Upper lobe of left lung (tissue), 6 donors: ENCODE measurements at regions not wholly inside any gene's neighbourhood (a gene's known extent, or its start where the extent isn't known, plus 50 kb on each side); places are given as distances from the start of the nearest gene placed in this dataset.

Experiments used
- ATAC-seq, 2 donors: fragments of 200-7000 bp; cut with Tn5 transposase; one replicate each; pipeline ENCODE4 v1.9.1; 2022; ENCODE audit warnings: mild to moderate bottlenecking in 2 of 2, moderate library complexity in 2 of 2; ENCODE audit not compliant: low FRiP score in 2 of 2
- DNase-seq, 2 donors: peaks; one replicate each; pipeline ENCODE4 v3.0.0-alpha.2; 2019 to 2020
- H3K27ac ChIP-seq, 4 donors: fragments of 200-600 bp; sonication (generic); one replicate each; pipeline ENCODE4 v1.5.1; 2016 to 2019
- H3K27me3 ChIP-seq, 4 donors: fragments of 200-600 bp; sonication (generic); one replicate each; pipeline ENCODE4 v1.5.1; 2017 to 2019
- H3K36me3 ChIP-seq, 4 donors: fragments of 200-600 bp; sonication (generic); one replicate each; pipeline ENCODE4 v1.5.1; 2016 to 2019
- H3K4me1 ChIP-seq, 4 donors: fragments of 200-600 bp; sonication (generic); one replicate each; pipeline ENCODE4 v1.5.1; 2018 to 2019
- H3K4me3 ChIP-seq, 4 donors: fragments of 200-600 bp; sonication (generic); one replicate each; pipeline ENCODE4 v1.5.1; 2017 to 2019; ENCODE audit warnings: mild to moderate bottlenecking in 2 of 4, moderate library complexity in 1 of 4
- H3K9me3 ChIP-seq, 4 donors: fragments of 200-600 bp; sonication (generic); one replicate each; pipeline ENCODE4 v1.5.1; 2018 to 2019
- EP300 ChIP-seq, 4 donors: sonication (generic); formaldehyde crosslinking; IDR thresholded peaks; one replicate each; pipeline ENCODE4 v1.5.1; 2017; ENCODE audit warnings: antibody characterized with exemption in 4 of 4, control low read depth in 2 of 4
- POLR2A ChIP-seq, 4 donors: fragments of 450-650 bp; IDR thresholded peaks; one replicate each; pipeline ENCODE4 v1.5.1; 2016 to 2017; ENCODE audit warnings: antibody characterized with exemption in 4 of 4, mild to moderate bottlenecking in 2 of 4
- POLR2AphosphoS5 ChIP-seq, 2 donors: sonication (generic); formaldehyde crosslinking; IDR thresholded peaks; one replicate each; pipeline ENCODE4 v1.5.1; 2017; ENCODE audit warnings: antibody characterized with exemption in 2 of 2
- WGBS, 2 donors: methylation state at CpG; one replicate each; pipeline ENCODE4 v1.1.5; 2017 to 2018; 5-methylcytosine and 5-hydroxymethylcytosine counted together
- TF ChIP-seq, protein P1 (sequence below), 6 experiments: fragments of 450-650 bp in 4 of 6; fragments of 200-600 bp in 2 of 6; sonication (generic) in 2 of 6; IDR thresholded peaks; one replicate each; pipeline ENCODE4 v1.5.1; 2016 to 2019; ENCODE audit warnings: antibody characterized with exemption in 6 of 6
- donor health status: DM: no; HTN: no; CAD: no; lungs with moderate emphysema.
- donor health status: DM: no; HTN: yes; CAD: no; lungs with severe emphysema.

DNA sequence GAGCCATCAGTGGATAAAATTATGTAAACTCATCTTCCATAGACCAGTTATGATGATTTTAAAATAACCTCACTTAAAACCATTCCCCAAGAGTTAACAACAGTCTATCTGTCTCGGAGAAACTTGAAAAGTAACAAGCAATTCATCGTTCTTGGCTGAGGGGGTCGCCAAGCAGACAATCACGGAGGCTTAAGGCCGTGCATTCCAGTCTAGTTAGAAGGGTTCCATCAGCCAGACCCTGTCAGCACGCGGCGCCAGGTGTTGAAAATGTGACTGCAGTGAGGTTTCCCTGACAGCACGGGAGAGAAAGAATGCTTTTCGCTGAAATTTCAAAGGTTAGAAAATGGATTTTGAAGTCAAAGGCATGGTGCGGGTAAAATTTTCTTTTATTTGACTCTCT, 1025.0 kb upstream of the CELF2 start:
- 41 to 47% methylated on average over 11 of the region's 11 CpGs for WGBS, 2 donors
- H3K36me3 ChIP-seq: no peaks in the 10 kb centered on the region
- ATAC-seq: no peak
- H3K4me3 ChIP-seq: no peak overlapping the region
- no peaks in the 10 kb centered on the region for H3K27me3 ChIP-seq
- H3K4me1 ChIP-seq: no peaks in the 10 kb centered on the region
- H3K9me3 ChIP-seq: no peaks in the 10 kb centered on the region
- no peak for TF ChIP-seq POLR2AphosphoS5 (IDR thresholded peaks at IDR 0.05)
- no peak for TF ChIP-seq EP300 (IDR thresholded peaks at IDR 0.05)
- TF ChIP-seq, protein P1, sequence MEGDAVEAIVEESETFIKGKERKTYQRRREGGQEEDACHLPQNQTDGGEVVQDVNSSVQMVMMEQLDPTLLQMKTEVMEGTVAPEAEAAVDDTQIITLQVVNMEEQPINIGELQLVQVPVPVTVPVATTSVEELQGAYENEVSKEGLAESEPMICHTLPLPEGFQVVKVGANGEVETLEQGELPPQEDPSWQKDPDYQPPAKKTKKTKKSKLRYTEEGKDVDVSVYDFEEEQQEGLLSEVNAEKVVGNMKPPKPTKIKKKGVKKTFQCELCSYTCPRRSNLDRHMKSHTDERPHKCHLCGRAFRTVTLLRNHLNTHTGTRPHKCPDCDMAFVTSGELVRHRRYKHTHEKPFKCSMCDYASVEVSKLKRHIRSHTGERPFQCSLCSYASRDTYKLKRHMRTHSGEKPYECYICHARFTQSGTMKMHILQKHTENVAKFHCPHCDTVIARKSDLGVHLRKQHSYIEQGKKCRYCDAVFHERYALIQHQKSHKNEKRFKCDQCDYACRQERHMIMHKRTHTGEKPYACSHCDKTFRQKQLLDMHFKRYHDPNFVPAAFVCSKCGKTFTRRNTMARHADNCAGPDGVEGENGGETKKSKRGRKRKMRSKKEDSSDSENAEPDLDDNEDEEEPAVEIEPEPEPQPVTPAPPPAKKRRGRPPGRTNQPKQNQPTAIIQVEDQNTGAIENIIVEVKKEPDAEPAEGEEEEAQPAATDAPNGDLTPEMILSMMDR (IDR thresholded peaks at IDR 0.05): no peak
- no peak for TF ChIP-seq POLR2A (IDR thresholded peaks at IDR 0.05)
- no peak for DNase-seq
- H3K27ac ChIP-seq: no peak overlapping the region

DNA sequence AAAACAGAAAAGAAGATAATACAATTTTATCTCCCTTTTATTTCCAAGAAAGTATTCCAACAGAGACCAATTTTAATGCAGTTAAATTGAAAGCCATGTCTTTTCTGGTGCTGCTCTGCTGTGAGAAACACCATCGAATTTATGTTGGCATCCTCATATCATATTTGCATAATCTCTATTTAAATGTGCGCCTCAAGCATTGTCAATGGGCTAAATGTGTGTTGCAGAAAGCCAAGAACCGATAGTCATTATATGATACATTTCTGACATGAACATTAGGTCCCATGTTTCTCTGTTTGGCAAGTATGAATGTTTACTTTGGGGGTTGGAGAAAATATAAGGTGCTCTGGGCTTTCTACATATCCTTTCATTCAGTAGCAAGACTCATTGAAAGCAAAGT, 1023.5 kb upstream of the CELF2 start:
- 81 to 88% methylated on average over 3 of the region's 3 CpGs for WGBS, 2 donors

DNA sequence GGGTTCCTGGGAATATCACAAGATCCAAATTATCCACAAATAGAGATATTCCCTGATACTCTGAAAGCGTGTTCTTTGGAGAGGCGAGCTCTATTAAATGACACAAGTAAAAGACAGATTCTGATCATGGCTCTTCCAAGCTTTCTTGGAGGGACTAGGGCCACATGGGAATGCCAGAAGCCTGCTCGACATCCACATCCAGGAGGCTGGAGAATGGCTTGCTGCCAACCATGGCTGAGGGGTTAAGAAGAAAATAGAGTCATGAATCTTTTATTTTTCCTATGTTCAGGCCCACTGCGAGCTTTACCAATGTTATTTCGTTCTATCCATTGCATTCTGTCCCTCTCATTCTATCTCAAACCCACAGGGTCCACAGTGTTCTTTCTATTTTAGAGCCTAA, 1018.0 kb upstream of the CELF2 start:
- WGBS, 2 donors: 86 to 87% methylated on average over 5 of the region's 5 CpGs
- H3K4me3 ChIP-seq: no peak overlapping the region
- H3K9me3 ChIP-seq: no peaks in the 10 kb centered on the region
- H3K36me3 ChIP-seq: no peaks in the 10 kb centered on the region
- TF ChIP-seq, protein P1 (IDR thresholded peaks at IDR 0.05): no peak
- no peak for TF ChIP-seq POLR2AphosphoS5 (IDR thresholded peaks at IDR 0.05)
- no peak for TF ChIP-seq EP300 (IDR thresholded peaks at IDR 0.05)
- no peak for TF ChIP-seq POLR2A (IDR thresholded peaks at IDR 0.05)
- no peak for ATAC-seq
- no peak for DNase-seq
- no peak overlapping the region for H3K27ac ChIP-seq
- H3K27me3 ChIP-seq: no peaks in the 10 kb centered on the region
- H3K4me1 ChIP-seq: no peaks in the 10 kb centered on the region

More for the DNA sequence above, 1023.5 kb upstream of the CELF2 start:
- Histone ChIP-seq H3K9me3 (no peaks in the 10 kb centered on the region), H3K4me1 (no peaks in the 10 kb centered on the region), H3K27ac (no peak overlapping the region), H3K36me3 (no peaks in the 10 kb centered on the region), H3K27me3 (no peaks in the 10 kb centered on the region), H3K4me3 (no peak overlapping the region)
- TF ChIP-seq EP300 (IDR thresholded peaks at IDR 0.05): no peak
- no peak for TF ChIP-seq POLR2A (IDR thresholded peaks at IDR 0.05)
- TF ChIP-seq POLR2AphosphoS5 (IDR thresholded peaks at IDR 0.05): no peak
- TF ChIP-seq, protein P1 (IDR thresholded peaks at IDR 0.05): no peak
- DNase-seq: no peak
- no peak for ATAC-seq

DNA sequence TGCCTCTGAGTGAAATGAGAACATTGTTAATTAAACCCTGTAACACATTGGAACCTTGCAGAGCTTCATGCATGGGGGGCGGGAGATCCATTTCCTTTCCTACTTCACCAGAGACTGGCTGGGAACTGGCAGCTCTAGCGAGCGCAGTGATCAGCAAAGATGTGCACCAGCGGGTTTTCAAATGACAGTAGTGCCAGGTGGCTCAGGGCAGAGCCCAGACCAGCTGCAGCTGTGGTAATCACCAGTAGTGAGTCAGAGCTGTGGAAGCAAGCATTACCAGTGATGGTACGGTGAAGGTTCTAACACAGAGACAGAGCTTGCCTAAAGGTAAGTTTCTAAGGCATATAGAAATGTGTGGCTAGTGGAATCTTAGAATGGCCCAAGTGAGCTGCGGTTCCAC, 1009.7 kb upstream of the CELF2 start:
- H3K9me3 ChIP-seq: no peaks in the 10 kb centered on the region
- H3K36me3 ChIP-seq: no peaks in the 10 kb centered on the region
- no peak overlapping the region for H3K4me3 ChIP-seq
- no peaks in the 10 kb centered on the region for H3K27me3 ChIP-seq
- ATAC-seq: no peak
- TF ChIP-seq POLR2A (IDR thresholded peaks at IDR 0.05) (no peak), EP300 (IDR thresholded peaks at IDR 0.05) (no peak), POLR2AphosphoS5 (IDR thresholded peaks at IDR 0.05) (no peak)
- TF ChIP-seq, protein P1 (IDR thresholded peaks at IDR 0.05): no peak
- no peaks in the 10 kb centered on the region for H3K4me1 ChIP-seq
- no peak for DNase-seq
- no peak overlapping the region for H3K27ac ChIP-seq
- WGBS, 2 donors: 83 to 87% methylated on average over 6 of the region's 6 CpGs

DNA sequence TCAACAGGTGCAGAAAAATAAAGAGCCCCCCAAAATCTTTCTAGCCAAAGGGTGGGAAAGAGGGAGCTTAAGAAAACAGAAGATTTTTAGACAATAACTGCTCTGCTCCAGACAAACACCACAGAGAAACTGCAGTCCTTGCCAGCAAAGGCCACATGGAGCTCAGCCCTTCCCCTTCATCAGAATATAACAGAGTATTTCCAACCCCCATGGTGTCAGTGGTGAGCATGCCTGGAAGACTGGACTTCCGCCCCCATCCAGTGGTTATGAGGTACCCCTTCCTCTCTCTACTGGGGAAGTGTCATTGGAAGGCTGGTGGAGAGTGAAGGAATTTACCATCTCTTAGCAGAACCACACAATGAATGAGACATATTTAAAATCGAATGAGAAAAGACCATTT, 1007.3 kb upstream of the CELF2 start:
- TF ChIP-seq EP300 (IDR thresholded peaks at IDR 0.05): no peak
- TF ChIP-seq, protein P1 (IDR thresholded peaks at IDR 0.05): no peak
- no peak for TF ChIP-seq POLR2A (IDR thresholded peaks at IDR 0.05)
- TF ChIP-seq POLR2AphosphoS5 (IDR thresholded peaks at IDR 0.05): no peak
- Histone ChIP-seq H3K36me3 (no peaks in the 10 kb centered on the region), H3K9me3 (no peaks in the 10 kb centered on the region), H3K4me1 (no peaks in the 10 kb centered on the region), H3K4me3 (no peak overlapping the region), H3K27ac (no peak overlapping the region), H3K27me3 (no peaks in the 10 kb centered on the region)
- ATAC-seq (no peak), DNase-seq (no peak)
- 84 to 88% methylated on average over 2 of the region's 2 CpGs for WGBS, 2 donors
